NB4 (cell line): ENCODE measurements at regions not wholly inside any gene's neighbourhood (a gene's known extent, or its start where the extent isn't known, plus 50 kb on each side); places are given as distances from the start of the nearest gene placed in this dataset.

Experiments used
- DNase-seq: peaks from one replicate; pipeline ENCODE4 v3.0.0; 2010; ENCODE audit warnings: low read depth
- H3K4me3 ChIP-seq: one replicate; pipeline ENCODE4 v1.5.1; 2011; ENCODE audit warnings: mild to moderate bottlenecking, low read depth, low read length, moderate library complexity
- MYC ChIP-seq: IDR thresholded peaks from 2 replicates; pipeline ENCODE4 v1.6.1; 2011; ENCODE audit warnings: low read depth, low read length
- POLR2A ChIP-seq: IDR thresholded peaks from 2 replicates; pipeline ENCODE4 v1.6.1; 2011; ENCODE audit warnings: mild to moderate bottlenecking; ENCODE audit not compliant: insufficient read length; ENCODE audit errors: extremely low read depth
- TF ChIP-seq, protein P1 (sequence below): IDR thresholded peaks from one replicate; pipeline ENCODE4 v1.5.1; 2012; ENCODE audit warnings: low read depth, low read length
- TF ChIP-seq, protein P2 (sequence below): IDR thresholded peaks from 2 replicates; pipeline ENCODE4 v1.6.1; 2011; ENCODE audit warnings: low read depth, low read length

DNA sequence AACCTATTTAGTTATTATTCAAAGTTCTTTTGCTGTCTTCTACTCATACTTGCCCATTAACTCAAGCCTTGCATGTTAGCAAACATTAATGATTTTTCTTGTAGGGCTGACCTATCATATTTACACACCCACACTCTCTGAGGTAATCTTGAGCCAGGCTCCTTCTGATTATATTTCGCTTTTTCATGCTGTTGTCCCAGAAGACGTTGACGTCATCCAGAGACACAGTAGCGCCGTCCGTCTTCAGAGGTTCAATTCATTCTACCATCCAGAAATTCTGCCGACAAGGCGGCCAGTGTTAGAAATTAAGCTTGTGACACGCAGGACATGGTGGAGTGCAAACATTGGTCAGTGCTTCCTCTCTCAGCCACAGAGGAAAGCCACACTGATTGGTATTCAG, 584.7 kb downstream of the BMP2 start:
- H3K4me3 ChIP-seq: no peak overlapping the region
- TF ChIP-seq POLR2A (no peak), MYC (no peak)
- TF ChIP-seq, protein P1, sequence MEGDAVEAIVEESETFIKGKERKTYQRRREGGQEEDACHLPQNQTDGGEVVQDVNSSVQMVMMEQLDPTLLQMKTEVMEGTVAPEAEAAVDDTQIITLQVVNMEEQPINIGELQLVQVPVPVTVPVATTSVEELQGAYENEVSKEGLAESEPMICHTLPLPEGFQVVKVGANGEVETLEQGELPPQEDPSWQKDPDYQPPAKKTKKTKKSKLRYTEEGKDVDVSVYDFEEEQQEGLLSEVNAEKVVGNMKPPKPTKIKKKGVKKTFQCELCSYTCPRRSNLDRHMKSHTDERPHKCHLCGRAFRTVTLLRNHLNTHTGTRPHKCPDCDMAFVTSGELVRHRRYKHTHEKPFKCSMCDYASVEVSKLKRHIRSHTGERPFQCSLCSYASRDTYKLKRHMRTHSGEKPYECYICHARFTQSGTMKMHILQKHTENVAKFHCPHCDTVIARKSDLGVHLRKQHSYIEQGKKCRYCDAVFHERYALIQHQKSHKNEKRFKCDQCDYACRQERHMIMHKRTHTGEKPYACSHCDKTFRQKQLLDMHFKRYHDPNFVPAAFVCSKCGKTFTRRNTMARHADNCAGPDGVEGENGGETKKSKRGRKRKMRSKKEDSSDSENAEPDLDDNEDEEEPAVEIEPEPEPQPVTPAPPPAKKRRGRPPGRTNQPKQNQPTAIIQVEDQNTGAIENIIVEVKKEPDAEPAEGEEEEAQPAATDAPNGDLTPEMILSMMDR: no peak
- TF ChIP-seq, protein P2, sequence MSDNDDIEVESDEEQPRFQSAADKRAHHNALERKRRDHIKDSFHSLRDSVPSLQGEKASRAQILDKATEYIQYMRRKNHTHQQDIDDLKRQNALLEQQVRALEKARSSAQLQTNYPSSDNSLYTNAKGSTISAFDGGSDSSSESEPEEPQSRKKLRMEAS: no peak
- no peak for DNase-seq

DNA sequence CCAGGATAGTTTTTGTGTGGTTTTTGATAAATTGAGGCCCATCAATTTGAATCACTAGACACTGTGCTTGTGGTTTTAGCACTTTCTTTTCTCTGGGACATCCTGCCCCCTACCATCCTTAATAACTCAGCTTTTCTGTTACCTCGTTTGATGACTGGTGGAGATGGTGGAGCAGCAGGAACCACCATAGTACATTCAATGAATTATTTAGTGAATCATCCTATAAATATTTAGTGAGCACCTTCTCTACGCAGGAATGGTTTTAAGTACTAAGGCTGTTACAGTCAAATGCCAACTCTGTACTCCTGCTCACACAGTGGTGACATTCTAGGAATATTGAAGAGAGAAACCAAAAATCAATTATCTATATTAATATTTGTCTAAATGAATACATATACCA, 585.2 kb downstream of the HAO1 start:
- no peak overlapping the region for H3K4me3 ChIP-seq
- DNase-seq: no peak
- TF ChIP-seq, protein P2: no peak
- TF ChIP-seq MYC (no peak), POLR2A (no peak)
- TF ChIP-seq, protein P1: no peak

DNA sequence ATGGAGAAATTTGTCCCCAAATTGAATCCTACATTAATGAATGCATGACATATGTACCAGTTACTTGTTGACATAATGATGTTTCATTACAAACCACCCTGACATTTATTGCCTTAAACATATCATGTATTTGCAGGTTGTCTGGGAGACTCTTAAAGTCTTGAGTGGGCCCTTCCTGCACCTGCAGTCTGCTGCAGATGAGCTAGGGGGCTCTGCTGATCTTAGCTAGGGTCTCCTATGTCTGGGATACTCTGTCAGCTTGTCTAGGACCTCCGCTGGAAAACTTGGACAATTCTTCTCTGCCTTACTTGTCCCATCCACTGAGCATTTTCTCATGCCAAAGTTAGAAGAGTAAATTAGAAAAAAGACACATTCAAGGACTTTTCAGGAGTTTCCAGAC, 581.6 kb downstream of the HAO1 start:
- TF ChIP-seq, protein P1: no peak
- TF ChIP-seq MYC: no peak
- no peak overlapping the region for H3K4me3 ChIP-seq
- DNase-seq: no peak

DNA sequence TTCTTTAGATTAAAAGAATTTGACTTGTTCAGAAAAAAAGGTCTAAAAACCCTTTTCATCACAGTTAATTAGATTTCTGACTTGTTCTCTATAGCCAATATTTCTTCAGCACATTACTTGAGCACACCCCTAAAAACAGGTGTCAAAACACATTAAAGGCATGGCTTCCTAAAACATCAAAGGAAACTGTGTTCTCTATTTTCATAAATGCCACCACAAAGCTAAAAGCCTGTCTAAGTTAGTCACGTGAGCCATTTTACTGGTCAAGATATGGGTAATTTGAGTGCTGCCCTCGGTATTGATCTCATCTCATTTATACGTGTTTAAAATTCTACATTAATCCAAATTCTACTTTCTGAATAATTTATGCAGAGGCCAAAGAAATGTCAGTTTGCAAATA, 580.5 kb downstream of the HAO1 start:
- H3K4me3 ChIP-seq: no peak overlapping the region
- no peak for DNase-seq
- TF ChIP-seq, protein P2: no peak
- TF ChIP-seq, protein P1: no peak
- TF ChIP-seq POLR2A (no peak), MYC (no peak)

DNA sequence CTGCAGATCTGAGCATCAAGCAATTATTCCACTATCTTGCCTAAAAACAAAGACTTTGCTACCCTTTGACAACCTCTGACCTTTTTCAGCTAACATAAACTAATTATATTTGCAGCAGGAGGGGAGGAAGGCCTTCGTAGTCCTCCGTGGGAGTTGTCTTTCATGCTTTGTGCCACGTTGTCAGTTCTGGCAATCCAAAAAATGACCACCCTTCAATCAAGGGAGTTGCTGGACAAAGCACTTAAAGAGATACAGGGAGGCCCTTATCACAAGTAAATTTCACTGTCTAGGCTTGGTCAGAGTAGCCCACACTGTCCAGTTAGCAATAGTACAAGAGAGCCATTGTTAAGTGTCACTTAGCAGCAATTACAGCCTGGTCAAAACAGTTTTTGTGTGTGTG, 578.9 kb downstream of the HAO1 start:
- no peak for DNase-seq
- TF ChIP-seq, protein P1: no peak
- no peak for TF ChIP-seq MYC
- TF ChIP-seq, protein P2: no peak
- no peak for TF ChIP-seq POLR2A
- no peak overlapping the region for H3K4me3 ChIP-seq

DNA sequence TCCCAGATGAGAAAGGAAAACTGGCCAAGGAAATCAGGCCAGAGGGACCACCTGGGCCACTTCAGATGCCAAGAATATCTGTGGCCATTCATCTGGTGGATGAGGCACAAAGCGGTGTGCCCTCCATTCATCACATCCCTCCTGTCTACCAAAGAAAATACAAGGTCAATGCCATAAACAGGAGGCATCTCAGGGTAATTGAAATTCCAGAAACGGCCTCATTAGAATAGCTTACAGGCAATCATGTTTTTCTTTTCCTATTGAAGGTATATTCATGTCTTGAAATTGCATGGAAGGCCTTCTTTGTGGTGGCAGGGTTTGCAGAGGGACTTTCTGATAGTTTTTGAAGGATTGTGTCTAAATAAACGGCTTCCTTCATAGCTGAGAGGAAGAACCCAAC, 578.3 kb downstream of the HAO1 start:
- no peak overlapping the region for H3K4me3 ChIP-seq
- DNase-seq: no peak
- TF ChIP-seq, protein P1: no peak
- TF ChIP-seq MYC: no peak
- no peak for TF ChIP-seq POLR2A
- TF ChIP-seq, protein P2: no peak
